ENCODE measurements at regions not wholly inside any gene's neighbourhood (a gene's known extent, or its start where the extent isn't known, plus 50 kb on each side); places are given as distances from the start of the nearest gene placed in this dataset.

GRCh38 chr10:104505521-104506042 is 135.5 kb upstream of the SORCS3 start:
- DNase-seq: no peak

- no peak for DNase-seq
Observed at GRCh38 chr10:104509981-104510380, 131.1 kb upstream of the SORCS3 start.

GRCh38 chr10:104510644-104511043 is 130.4 kb upstream of the SORCS3 start:
- no peak for DNase-seq

- DNase-seq: no peak
Observed at GRCh38 chr10:104512800-104513199, 128.3 kb upstream of the SORCS3 start.

- no peak for DNase-seq
Observed at GRCh38 chr10:104515678-104516199, 125.4 kb upstream of the SORCS3 start.

GRCh38 chr10:104516986-104517385 is 124.1 kb upstream of the SORCS3 start:
- no peak for DNase-seq

GRCh38 chr10:104517946-104518345 is 123.1 kb upstream of the SORCS3 start:
- DNase-seq: no peak

- no peak for DNase-seq
Observed at GRCh38 chr10:104518891-104519290, 122.2 kb upstream of the SORCS3 start.

- DNase-seq: no peak
Observed at GRCh38 chr10:104520653-104521052, 120.4 kb upstream of the SORCS3 start.

- DNase-seq: no peak
Observed at GRCh38 chr10:104521901-104522694, 119.0 kb upstream of the SORCS3 start.

- no peak for DNase-seq
Observed at GRCh38 chr10:104526188-104526587, 114.9 kb upstream of the SORCS3 start.

- no peak for DNase-seq
Observed at GRCh38 chr10:104527013-104527412, 114.1 kb upstream of the SORCS3 start.

- DNase-seq: no peak
Observed at GRCh38 chr10:104540181-104540580, 100.9 kb upstream of the SORCS3 start.

GRCh38 chr10:104541820-104542219 is 99.3 kb upstream of the SORCS3 start:
- DNase-seq: no peak

- DNase-seq: no peak
Observed at GRCh38 chr10:104546336-104546735, 94.8 kb upstream of the SORCS3 start.

- DNase-seq: no peak
Observed at GRCh38 chr10:104546756-104547155, 94.3 kb upstream of the SORCS3 start.

- DNase-seq: no peak
Observed at GRCh38 chr10:104548090-104548489, 93.0 kb upstream of the SORCS3 start.

GRCh38 chr10:104556831-104557230 is 84.3 kb upstream of the SORCS3 start:
- DNase-seq: no peak

GRCh38 chr10:104557966-104558365 is 83.1 kb upstream of the SORCS3 start:
- no peak for DNase-seq

- no peak for DNase-seq
Observed at GRCh38 chr10:104559935-104560334, 81.2 kb upstream of the SORCS3 start.

- DNase-seq: no peak
Observed at GRCh38 chr10:104563051-104563450, 78.0 kb upstream of the SORCS3 start.

GRCh38 chr10:104563548-104563947 is 77.5 kb upstream of the SORCS3 start:
- DNase-seq: no peak

- no peak for DNase-seq
Observed at GRCh38 chr10:104574427-104574826, 66.7 kb upstream of the SORCS3 start.

- no peak for DNase-seq
Observed at GRCh38 chr10:104574838-104575237, 66.3 kb upstream of the SORCS3 start.

GRCh38 chr10:104576611-104577010 is 64.5 kb upstream of the SORCS3 start:
- DNase-seq: no peak

All from CD4-positive, alpha-beta T cell treated with Interleukin-4 for 4 hours (primary cell).